ENCODE measurements at regions not wholly inside any gene's neighbourhood (a gene's known extent, or its start where the extent isn't known, plus 50 kb on each side); places are given as distances from the start of the nearest gene placed in this dataset.

DNA sequence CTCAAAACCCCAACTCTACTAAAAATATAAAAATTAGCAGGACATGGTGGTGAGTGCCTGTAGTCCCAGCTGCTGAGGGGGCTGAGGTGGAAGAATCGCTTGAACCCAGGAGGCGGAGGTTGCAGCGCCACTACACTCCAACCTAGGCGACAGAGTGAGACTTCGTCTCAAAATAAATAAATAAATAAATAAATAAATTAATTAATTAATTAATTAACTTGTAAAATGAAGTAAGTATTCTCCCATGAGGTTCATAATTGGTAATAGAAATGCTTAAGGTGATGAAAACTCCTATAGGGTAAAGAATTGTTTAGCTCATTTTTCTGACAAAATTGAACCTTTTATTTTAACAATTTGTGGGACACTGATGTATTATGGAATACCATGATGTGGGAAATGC lies 230.8 kb downstream of the TMEM182 start:
- Histone ChIP-seq H3K4me3 (no peak overlapping the region), H3K27me3 (no peaks in the 10 kb centered on the region), H3K4me1 (no peaks in the 10 kb centered on the region), H3K36me3 (no peaks in the 10 kb centered on the region), H3K27ac (no peak overlapping the region), H3K9me3 (no peaks in the 10 kb centered on the region)
- DNase-seq, result no peak
- no peak for TF ChIP-seq POLR2A (IDR thresholded peaks at IDR 0.05)
- TF ChIP-seq, protein P1, sequence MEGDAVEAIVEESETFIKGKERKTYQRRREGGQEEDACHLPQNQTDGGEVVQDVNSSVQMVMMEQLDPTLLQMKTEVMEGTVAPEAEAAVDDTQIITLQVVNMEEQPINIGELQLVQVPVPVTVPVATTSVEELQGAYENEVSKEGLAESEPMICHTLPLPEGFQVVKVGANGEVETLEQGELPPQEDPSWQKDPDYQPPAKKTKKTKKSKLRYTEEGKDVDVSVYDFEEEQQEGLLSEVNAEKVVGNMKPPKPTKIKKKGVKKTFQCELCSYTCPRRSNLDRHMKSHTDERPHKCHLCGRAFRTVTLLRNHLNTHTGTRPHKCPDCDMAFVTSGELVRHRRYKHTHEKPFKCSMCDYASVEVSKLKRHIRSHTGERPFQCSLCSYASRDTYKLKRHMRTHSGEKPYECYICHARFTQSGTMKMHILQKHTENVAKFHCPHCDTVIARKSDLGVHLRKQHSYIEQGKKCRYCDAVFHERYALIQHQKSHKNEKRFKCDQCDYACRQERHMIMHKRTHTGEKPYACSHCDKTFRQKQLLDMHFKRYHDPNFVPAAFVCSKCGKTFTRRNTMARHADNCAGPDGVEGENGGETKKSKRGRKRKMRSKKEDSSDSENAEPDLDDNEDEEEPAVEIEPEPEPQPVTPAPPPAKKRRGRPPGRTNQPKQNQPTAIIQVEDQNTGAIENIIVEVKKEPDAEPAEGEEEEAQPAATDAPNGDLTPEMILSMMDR (IDR thresholded peaks at IDR 0.05), result no peak

DNA sequence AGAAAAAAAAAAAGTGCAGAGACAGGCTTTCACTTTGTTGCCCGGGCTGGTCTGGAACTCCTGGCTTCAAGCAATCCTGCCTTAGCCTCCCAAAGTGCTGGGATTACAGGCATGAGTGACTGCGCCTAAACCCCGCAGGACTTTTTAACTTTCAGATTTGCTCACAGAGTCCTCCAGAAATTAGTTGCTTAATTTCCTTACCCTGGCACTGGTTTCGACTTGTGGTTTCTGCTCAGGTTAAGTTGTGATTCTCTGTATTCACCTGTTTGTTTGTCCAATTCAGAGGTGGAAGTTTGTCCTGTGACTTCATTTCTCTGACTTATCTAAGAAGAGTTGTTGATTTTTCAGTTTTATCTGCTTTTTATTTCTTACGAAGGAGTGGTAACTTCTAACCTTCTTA lies 238.1 kb downstream of the TMEM182 start:
- no peaks in the 10 kb centered on the region for H3K9me3 ChIP-seq
- no peak overlapping the region for H3K27ac ChIP-seq
- DNase-seq, result no peak
- no peaks in the 10 kb centered on the region for H3K27me3 ChIP-seq
- no peaks in the 10 kb centered on the region for H3K4me1 ChIP-seq
- no peak overlapping the region for H3K4me3 ChIP-seq
- no peaks in the 10 kb centered on the region for H3K36me3 ChIP-seq
- TF ChIP-seq, protein P1 (IDR thresholded peaks at IDR 0.05), result no peak
- no peak for TF ChIP-seq POLR2A (IDR thresholded peaks at IDR 0.05)

DNA sequence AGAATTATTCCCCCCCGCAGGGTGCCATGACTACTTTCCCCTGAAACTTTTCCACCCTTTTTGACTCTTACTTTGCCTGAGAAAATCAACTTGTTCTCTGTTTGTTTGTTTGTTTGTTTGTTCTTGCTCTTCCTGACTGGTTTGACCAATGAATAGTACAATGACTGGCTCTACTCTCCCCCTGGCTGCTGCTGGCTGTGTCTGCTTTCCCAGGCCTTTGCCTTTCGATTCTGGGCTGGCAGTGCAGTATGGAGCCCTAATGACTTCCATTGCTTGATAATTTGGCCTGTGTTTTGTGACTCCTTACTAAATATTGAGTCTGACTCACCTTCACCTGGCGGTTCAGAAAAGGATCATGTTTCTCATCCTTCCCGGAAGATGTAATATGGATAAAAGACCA lies 241.1 kb downstream of the TMEM182 start:
- TF ChIP-seq, protein P1 (IDR thresholded peaks at IDR 0.05), result no peak
- TF ChIP-seq POLR2A (IDR thresholded peaks at IDR 0.05), result no peak
- no peaks in the 10 kb centered on the region for H3K4me1 ChIP-seq
- no peaks in the 10 kb centered on the region for H3K27me3 ChIP-seq
- H3K9me3 ChIP-seq, result no peaks in the 10 kb centered on the region
- no peak for DNase-seq
- H3K4me3 ChIP-seq, result no peak overlapping the region
- H3K36me3 ChIP-seq, result no peaks in the 10 kb centered on the region
- no peak overlapping the region for H3K27ac ChIP-seq

DNA sequence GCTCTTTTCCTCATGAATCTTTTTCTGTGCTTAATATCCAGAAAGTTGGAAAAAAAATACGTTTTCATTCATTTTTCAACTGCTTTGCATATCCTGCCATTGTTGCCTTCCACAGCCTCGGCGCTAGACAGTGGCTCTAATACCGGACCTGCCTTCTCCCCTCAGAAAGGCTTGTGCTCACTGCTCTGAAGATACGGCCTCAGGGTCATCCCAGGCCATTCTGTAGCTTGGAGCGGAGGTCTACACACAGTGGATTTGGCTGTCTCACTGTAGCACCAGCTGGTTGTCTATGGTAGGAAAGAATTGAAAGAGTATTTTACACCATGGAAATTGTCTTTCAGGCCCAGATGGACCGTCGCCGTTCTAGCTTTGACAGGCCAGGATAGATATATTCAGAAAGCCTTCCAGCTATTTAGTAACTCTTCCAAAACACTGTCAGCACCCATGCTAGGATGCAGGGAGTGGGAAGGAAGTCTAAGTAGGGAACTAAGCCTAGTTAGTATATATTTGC lies 242.0 kb downstream of the TMEM182 start:
- Histone ChIP-seq H3K9me3 (no peaks in the 10 kb centered on the region), H3K27ac (no peak overlapping the region), H3K4me3 (no peak overlapping the region), H3K36me3 (no peaks in the 10 kb centered on the region), H3K4me1 (no peaks in the 10 kb centered on the region), H3K27me3 (no peaks in the 10 kb centered on the region)
- TF ChIP-seq, protein P1 (IDR thresholded peaks at IDR 0.05), result no peak
- no peak for TF ChIP-seq POLR2A (IDR thresholded peaks at IDR 0.05)
- DNase-seq, result no peak

DNA sequence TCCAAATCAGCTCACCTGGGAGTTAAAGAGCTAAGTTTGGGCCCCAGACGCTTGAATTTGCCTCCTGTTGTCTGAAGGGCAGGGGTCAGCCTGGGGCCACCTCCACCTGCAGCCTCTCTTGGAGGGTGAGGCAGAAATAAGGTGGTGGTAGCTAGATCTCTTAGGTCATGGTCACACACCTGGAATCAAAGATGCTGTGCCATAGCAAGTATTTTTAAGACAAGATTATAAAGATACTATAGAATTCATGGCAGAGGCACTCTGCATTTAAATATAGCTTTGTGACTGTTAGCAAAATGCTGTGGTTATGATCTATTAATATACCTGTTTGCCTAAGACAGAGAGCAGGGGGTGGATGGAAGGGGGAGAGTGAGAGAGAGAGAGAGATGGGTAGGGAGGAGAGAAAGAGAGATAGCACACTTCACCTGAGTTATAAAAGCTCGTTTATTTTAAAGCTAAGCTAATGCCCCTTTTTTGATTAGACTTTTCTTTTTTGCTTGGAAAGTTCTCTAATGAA lies 242.7 kb downstream of the TMEM182 start:
- H3K36me3 ChIP-seq, result no peaks in the 10 kb centered on the region
- no peak overlapping the region for H3K4me3 ChIP-seq
- no peak for DNase-seq
- H3K27me3 ChIP-seq, result no peaks in the 10 kb centered on the region
- no peaks in the 10 kb centered on the region for H3K4me1 ChIP-seq
- TF ChIP-seq POLR2A (IDR thresholded peaks at IDR 0.05), result no peak
- TF ChIP-seq, protein P1 (IDR thresholded peaks at IDR 0.05), result no peak
- no peaks in the 10 kb centered on the region for H3K9me3 ChIP-seq
- no peak overlapping the region for H3K27ac ChIP-seq

DNA sequence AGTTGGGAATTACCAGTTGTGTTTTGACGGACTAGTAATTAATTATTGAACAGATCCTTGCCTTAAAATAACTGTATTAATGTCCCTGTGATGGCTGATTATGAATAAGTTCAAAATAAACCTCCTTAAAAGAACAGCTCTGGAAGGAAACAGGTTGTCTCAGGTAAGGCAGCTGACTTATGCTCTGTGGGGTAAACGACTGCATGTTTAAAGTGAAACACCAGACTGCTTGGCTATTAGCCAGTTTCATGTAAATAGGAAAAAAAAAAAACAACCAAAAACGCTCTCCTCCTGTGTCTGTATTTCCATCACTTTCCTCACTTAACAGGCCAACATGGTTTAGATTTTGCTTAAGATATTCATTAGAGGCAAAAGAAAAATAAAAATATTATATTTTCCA lies 243.6 kb downstream of the TMEM182 start:
- H3K4me1 ChIP-seq, result no peaks in the 10 kb centered on the region
- DNase-seq, result no peak
- no peaks in the 10 kb centered on the region for H3K9me3 ChIP-seq
- TF ChIP-seq, protein P1 (IDR thresholded peaks at IDR 0.05), result no peak
- no peak for TF ChIP-seq POLR2A (IDR thresholded peaks at IDR 0.05)
- H3K36me3 ChIP-seq, result no peaks in the 10 kb centered on the region
- H3K27me3 ChIP-seq, result no peaks in the 10 kb centered on the region
- H3K27ac ChIP-seq, result no peak overlapping the region
- no peak overlapping the region for H3K4me3 ChIP-seq
